Fibroblast of pulmonary artery (primary cell): ENCODE measurements at regions not wholly inside any gene's neighbourhood (a gene's known extent, or its start where the extent isn't known, plus 50 kb on each side); places are given as distances from the start of the nearest gene placed in this dataset.

ENCODE experiments used
- DNase-seq: peaks from one replicate; pipeline ENCODE4 v3.0.0-alpha.2; 2010; ENCODE audit warnings: low read depth
- H3K4me3 ChIP-seq: replicated peaks from 2 replicates; pipeline ENCODE4 v1.5.1; 2011; ENCODE audit warnings: low read depth, mild to moderate bottlenecking, control low read depth, low read length, moderate library complexity
- CTCF ChIP-seq: IDR thresholded peaks from 2 replicates; pipeline ENCODE4 v1.5.1; 2011; ENCODE audit warnings: mild to moderate bottlenecking, control low read depth, low read length, inconsistent platforms; ENCODE audit errors: missing control alignments

- H3K4me3 ChIP-seq: no peak overlapping the region
- no peak for TF ChIP-seq CTCF
- no peak for DNase-seq
These were observed 56.6 kb upstream of the BLCAP start for GRCh38 chr20:37584238-37584807.

- no peak for DNase-seq
- TF ChIP-seq CTCF: no peak
- no peak overlapping the region for H3K4me3 ChIP-seq
These were observed 53.6 kb upstream of the BLCAP start for GRCh38 chr20:37581246-37581645.

GRCh38 chr20:37580069-37580468 is 52.4 kb upstream of the BLCAP start:
- DNase-seq: no peak
- H3K4me3 ChIP-seq: no peak overlapping the region
- no peak for TF ChIP-seq CTCF

GRCh38 chr20:37579106-37579505 is 51.4 kb upstream of the BLCAP start:
- no peak overlapping the region for H3K4me3 ChIP-seq
- TF ChIP-seq CTCF: no peak
- no peak for DNase-seq

- no peak for DNase-seq
- no peak overlapping the region for H3K4me3 ChIP-seq
- no peak for TF ChIP-seq CTCF
These were observed 50.3 kb upstream of the BLCAP start for GRCh38 chr20:37577981-37578380.
